Endothelial cell of umbilical vein (primary cell): ENCODE measurements at regions not wholly inside any gene's neighbourhood (a gene's known extent, or its start where the extent isn't known, plus 50 kb on each side); places are given as distances from the start of the nearest gene placed in this dataset.

Experiments used
- BruUV-seq: library from RNA; stranded (reverse); fragments of 400-500 nt; replicated peaks from 2 replicates; lab custom pipeline; 2021; lab: Mats Ljungman, UMichigan
- CTCF ChIA-PET: fragments of 300-600, 350-600 bp; sonication (Branson Sonifier 250); formaldehyde crosslinking; loops from one replicate; lab custom pipeline; 2021; ENCODE audit warnings: antibody characterized with exemption, inconsistent platforms; lab: Charles Lee
- POLR2A ChIA-PET: fragments of 300-600, 350-600 bp; sonication (Branson Sonifier 250); formaldehyde crosslinking; loops from one replicate; lab custom pipeline; 2021; ENCODE audit warnings: antibody characterized with exemption, inconsistent platforms; lab: Charles Lee
- DNase-seq: peaks from one replicate; pipeline ENCODE4 v3.0.0-alpha.2; 2011; ENCODE audit warnings: low read depth, low spot score
- FAIRE-seq: peaks from 2 replicates; lab custom pipeline; 2011; peaks lifted over from hg19 to GRCh38; lab: Jason Lieb, UNC
- H2AFZ ChIP-seq: 2 replicates; pipeline ENCODE4 v1.6.0; 2012; ENCODE audit warnings: low read depth, low read length, control low read depth, inconsistent platforms
- H3K27ac ChIP-seq: 2 replicates; pipeline ENCODE4 v1.5.1; 2011; ENCODE audit warnings: low read depth, mild to moderate bottlenecking, control low read depth, low read length, moderate library complexity; ENCODE audit not compliant: insufficient read depth
- H3K27me3 ChIP-seq, 2 experiments: 2 replicates each; pipeline versions ENCODE4 v1.6.0 to v1.6.1; 2011; ENCODE audit warnings: low read length in 2 of 2, mixed read lengths in 1 of 2; ENCODE audit not compliant: control insufficient read depth in 2 of 2, insufficient read depth in 2 of 2
- H3K36me3 ChIP-seq, 2 experiments: 2 replicates in 1 of 2; 3 replicates in 1 of 2; pipeline ENCODE4 v1.5.1; 2011; ENCODE audit warnings: low read length in 2 of 2, mild to moderate bottlenecking in 1 of 2, moderate library complexity in 1 of 2; ENCODE audit not compliant: control insufficient read depth in 2 of 2, insufficient read depth in 2 of 2; ENCODE audit errors: extremely low read depth in 1 of 2
- H3K4me1 ChIP-seq: 3 replicates; pipeline ENCODE4 v1.5.1; 2011; ENCODE audit warnings: mild to moderate bottlenecking, low read length; ENCODE audit not compliant: control insufficient read depth, insufficient read depth; ENCODE audit errors: extremely low read depth
- H3K4me2 ChIP-seq: 2 replicates; pipeline ENCODE4 v1.6.1; 2011; ENCODE audit warnings: low read length, control low read depth, mixed read lengths; ENCODE audit not compliant: insufficient read depth
- H3K4me3 ChIP-seq, 3 experiments: fragments of 200-600 bp in 1 of 3; sonication (generic), shearing (Covaris generic) in 1 of 3; replicated peaks in 1 of 3; 2 replicates each; pipeline ENCODE4 v1.5.1; 2011 to 2016; ENCODE audit warnings: control low read depth in 3 of 3, low read length in 3 of 3, mild to moderate bottlenecking in 2 of 3, inconsistent platforms in 1 of 3, low read depth in 1 of 3, moderate library complexity in 1 of 3; ENCODE audit not compliant: insufficient read depth in 1 of 3
- H3K79me2 ChIP-seq: 2 replicates; pipeline ENCODE4 v1.6.0; 2012; ENCODE audit warnings: low read length, inconsistent platforms; ENCODE audit not compliant: control insufficient read depth, insufficient read depth
- H3K9ac ChIP-seq: replicated peaks from 2 replicates; pipeline ENCODE3; 2011; ENCODE audit warnings: low read length, control low read depth; ENCODE audit not compliant: insufficient read depth; ENCODE audit errors: extremely low read depth
- H3K9me1 ChIP-seq: replicated peaks from 3 replicates; pipeline ENCODE4 v1.6.0; 2011; ENCODE audit warnings: mild to moderate bottlenecking, low read length; ENCODE audit not compliant: control insufficient read depth, insufficient read depth; ENCODE audit errors: extremely low read depth
- H3K9me3 ChIP-seq: replicated peaks from 2 replicates; pipeline ENCODE4 v1.5.1; 2012; ENCODE audit warnings: low read length, inconsistent platforms; ENCODE audit not compliant: control insufficient read depth, insufficient read depth
- H4K20me1 ChIP-seq: replicated peaks from 2 replicates; pipeline ENCODE3; 2011; ENCODE audit warnings: mild to moderate bottlenecking, low read length; ENCODE audit not compliant: control insufficient read depth, insufficient read depth; ENCODE audit errors: extremely low read depth
- CTCF ChIP-seq, 2 donors: IDR thresholded peaks; 1 replicate in 1 of 2; 2 replicates in 1 of 2; pipeline ENCODE4 v1.5.1; 2011; ENCODE audit warnings: low read length in 2 of 2, mild to moderate bottlenecking in 2 of 2, moderate library complexity in 2 of 2, control low read depth in 1 of 2, inconsistent platforms in 1 of 2, low read depth in 1 of 2; ENCODE audit not compliant: insufficient read depth in 1 of 2; ENCODE audit errors: extremely low read depth in 1 of 2
- EZH2 ChIP-seq: IDR thresholded peaks from 2 replicates; pipeline ENCODE4 v1.6.1; 2012; ENCODE audit warnings: borderline replicate concordance, low read depth, mild to moderate bottlenecking, moderate library complexity, low read length, inconsistent platforms; ENCODE audit not compliant: severe bottlenecking
- FOS ChIP-seq: IDR thresholded peaks from 2 replicates; pipeline ENCODE4 v1.6.1; 2011; ENCODE audit warnings: mild to moderate bottlenecking, low read length, moderate library complexity, borderline replicate concordance; ENCODE audit not compliant: insufficient read depth
- GATA2 ChIP-seq: IDR thresholded peaks from 2 replicates; pipeline ENCODE4 v1.7.0; 2011; ENCODE audit warnings: low read depth, mild to moderate bottlenecking, moderate library complexity, mixed read lengths, low read length; ENCODE audit not compliant: insufficient read length, insufficient read depth
- JUN ChIP-seq: IDR thresholded peaks from 2 replicates; pipeline ENCODE4 v1.6.1; 2011; ENCODE audit warnings: borderline replicate concordance, low read depth; ENCODE audit not compliant: insufficient read length, insufficient read depth
- MAX ChIP-seq: IDR thresholded peaks from 2 replicates; pipeline ENCODE4 v1.6.1; 2011; ENCODE audit not compliant: insufficient read depth, insufficient read length
- MYC ChIP-seq: IDR thresholded peaks from one replicate; pipeline ENCODE4 v1.6.1; 2011; ENCODE audit warnings: mild to moderate bottlenecking, low read depth, low read length
- POLR2A ChIP-seq: IDR thresholded peaks from 2 replicates; pipeline ENCODE4 v1.6.1; 2012; ENCODE audit warnings: low read depth, mild to moderate bottlenecking, control low read depth, low read length
- dilution Hi-C: fragments of 300-500 bp; cut with MboI; formaldehyde crosslinking; loops from one replicate; pipeline ENCODE4 v1.15.0; 2019; ENCODE audit warnings: low sequenced_read_pairs; ENCODE audit not compliant: extremely low pct_ligation_motif_present
- intact Hi-C: fragments of 100-400 bp; cut with micrococcal nuclease; formaldehyde crosslinking; loops from one replicate; pipeline ENCODE4 v1.10.0; 2022

GRCh38 chr3:106587551-106587950 is 718.7 kb upstream of the CBLB start:
- dilution Hi-C loops (no loop called here), intact Hi-C loops (no loop called here)
- no peaks in the 10 kb centered on the region for H3K36me3 ChIP-seq
- H3K4me3 ChIP-seq: no peak overlapping the region
- H3K9me1 ChIP-seq: no peaks in the 10 kb centered on the region
- FAIRE-seq (no peak), DNase-seq (no peak)
- BruUV-seq: no TSS peak
- H3K4me2 ChIP-seq: no peak overlapping the region
- H3K9ac ChIP-seq: no peak overlapping the region
- H4K20me1 ChIP-seq: no peaks in the 10 kb centered on the region
- no peaks in the 10 kb centered on the region for H3K4me1 ChIP-seq
- no peaks in the 10 kb centered on the region for H3K27me3 ChIP-seq
- H2AFZ ChIP-seq: no peak overlapping the region
- H3K27ac ChIP-seq: no peak overlapping the region
- H3K79me2 ChIP-seq: no peaks in the 10 kb centered on the region
- no peaks in the 10 kb centered on the region for H3K9me3 ChIP-seq
- POLR2A ChIA-PET: no interaction called here
- TF ChIP-seq GATA2 (no peak), MAX (no peak), JUN (no peak), POLR2A (no peak), CTCF (IDR thresholded peaks at IDR 0.05; ENCODE audit: extremely low read depth in 1 of 2, insufficient read depth in 1 of 2, low read depth in 1 of 2, low read length in 2 of 2) (no peak), FOS (no peak), EZH2 (no peak), MYC (no peak)
- CTCF ChIA-PET: no interaction called here
